ENCODE measurements at regions not wholly inside any gene's neighbourhood (a gene's known extent, or its start where the extent isn't known, plus 50 kb on each side); places are given as distances from the start of the nearest gene placed in this dataset.

DNA sequence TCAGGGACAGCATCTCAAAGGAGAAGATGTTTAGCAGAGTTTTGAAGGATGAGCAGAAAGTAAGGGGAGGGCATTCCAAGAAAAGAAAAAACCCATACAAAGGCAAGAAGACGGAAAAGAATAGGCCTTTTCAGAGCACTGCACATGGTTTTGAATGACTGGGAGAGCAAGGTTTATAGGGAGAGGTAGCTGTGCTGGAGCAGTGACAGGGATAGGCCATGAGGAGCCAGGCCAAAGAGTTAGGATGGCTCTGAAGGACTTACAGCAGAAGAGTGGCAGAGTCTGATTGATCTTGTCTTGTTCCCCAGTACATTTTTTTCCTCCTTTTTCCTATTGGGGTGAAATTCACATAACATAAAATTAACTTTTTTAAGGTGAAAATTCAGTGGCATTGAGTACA is 55.8 kb upstream of the PAK1 start (continued):
- TF ChIP-seq, protein P1, sequence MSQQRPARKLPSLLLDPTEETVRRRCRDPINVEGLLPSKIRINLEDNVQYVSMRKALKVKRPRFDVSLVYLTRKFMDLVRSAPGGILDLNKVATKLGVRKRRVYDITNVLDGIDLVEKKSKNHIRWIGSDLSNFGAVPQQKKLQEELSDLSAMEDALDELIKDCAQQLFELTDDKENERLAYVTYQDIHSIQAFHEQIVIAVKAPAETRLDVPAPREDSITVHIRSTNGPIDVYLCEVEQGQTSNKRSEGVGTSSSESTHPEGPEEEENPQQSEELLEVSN (IDR thresholded peaks at IDR 0.05) = no peak
- TF ChIP-seq, protein P2, sequence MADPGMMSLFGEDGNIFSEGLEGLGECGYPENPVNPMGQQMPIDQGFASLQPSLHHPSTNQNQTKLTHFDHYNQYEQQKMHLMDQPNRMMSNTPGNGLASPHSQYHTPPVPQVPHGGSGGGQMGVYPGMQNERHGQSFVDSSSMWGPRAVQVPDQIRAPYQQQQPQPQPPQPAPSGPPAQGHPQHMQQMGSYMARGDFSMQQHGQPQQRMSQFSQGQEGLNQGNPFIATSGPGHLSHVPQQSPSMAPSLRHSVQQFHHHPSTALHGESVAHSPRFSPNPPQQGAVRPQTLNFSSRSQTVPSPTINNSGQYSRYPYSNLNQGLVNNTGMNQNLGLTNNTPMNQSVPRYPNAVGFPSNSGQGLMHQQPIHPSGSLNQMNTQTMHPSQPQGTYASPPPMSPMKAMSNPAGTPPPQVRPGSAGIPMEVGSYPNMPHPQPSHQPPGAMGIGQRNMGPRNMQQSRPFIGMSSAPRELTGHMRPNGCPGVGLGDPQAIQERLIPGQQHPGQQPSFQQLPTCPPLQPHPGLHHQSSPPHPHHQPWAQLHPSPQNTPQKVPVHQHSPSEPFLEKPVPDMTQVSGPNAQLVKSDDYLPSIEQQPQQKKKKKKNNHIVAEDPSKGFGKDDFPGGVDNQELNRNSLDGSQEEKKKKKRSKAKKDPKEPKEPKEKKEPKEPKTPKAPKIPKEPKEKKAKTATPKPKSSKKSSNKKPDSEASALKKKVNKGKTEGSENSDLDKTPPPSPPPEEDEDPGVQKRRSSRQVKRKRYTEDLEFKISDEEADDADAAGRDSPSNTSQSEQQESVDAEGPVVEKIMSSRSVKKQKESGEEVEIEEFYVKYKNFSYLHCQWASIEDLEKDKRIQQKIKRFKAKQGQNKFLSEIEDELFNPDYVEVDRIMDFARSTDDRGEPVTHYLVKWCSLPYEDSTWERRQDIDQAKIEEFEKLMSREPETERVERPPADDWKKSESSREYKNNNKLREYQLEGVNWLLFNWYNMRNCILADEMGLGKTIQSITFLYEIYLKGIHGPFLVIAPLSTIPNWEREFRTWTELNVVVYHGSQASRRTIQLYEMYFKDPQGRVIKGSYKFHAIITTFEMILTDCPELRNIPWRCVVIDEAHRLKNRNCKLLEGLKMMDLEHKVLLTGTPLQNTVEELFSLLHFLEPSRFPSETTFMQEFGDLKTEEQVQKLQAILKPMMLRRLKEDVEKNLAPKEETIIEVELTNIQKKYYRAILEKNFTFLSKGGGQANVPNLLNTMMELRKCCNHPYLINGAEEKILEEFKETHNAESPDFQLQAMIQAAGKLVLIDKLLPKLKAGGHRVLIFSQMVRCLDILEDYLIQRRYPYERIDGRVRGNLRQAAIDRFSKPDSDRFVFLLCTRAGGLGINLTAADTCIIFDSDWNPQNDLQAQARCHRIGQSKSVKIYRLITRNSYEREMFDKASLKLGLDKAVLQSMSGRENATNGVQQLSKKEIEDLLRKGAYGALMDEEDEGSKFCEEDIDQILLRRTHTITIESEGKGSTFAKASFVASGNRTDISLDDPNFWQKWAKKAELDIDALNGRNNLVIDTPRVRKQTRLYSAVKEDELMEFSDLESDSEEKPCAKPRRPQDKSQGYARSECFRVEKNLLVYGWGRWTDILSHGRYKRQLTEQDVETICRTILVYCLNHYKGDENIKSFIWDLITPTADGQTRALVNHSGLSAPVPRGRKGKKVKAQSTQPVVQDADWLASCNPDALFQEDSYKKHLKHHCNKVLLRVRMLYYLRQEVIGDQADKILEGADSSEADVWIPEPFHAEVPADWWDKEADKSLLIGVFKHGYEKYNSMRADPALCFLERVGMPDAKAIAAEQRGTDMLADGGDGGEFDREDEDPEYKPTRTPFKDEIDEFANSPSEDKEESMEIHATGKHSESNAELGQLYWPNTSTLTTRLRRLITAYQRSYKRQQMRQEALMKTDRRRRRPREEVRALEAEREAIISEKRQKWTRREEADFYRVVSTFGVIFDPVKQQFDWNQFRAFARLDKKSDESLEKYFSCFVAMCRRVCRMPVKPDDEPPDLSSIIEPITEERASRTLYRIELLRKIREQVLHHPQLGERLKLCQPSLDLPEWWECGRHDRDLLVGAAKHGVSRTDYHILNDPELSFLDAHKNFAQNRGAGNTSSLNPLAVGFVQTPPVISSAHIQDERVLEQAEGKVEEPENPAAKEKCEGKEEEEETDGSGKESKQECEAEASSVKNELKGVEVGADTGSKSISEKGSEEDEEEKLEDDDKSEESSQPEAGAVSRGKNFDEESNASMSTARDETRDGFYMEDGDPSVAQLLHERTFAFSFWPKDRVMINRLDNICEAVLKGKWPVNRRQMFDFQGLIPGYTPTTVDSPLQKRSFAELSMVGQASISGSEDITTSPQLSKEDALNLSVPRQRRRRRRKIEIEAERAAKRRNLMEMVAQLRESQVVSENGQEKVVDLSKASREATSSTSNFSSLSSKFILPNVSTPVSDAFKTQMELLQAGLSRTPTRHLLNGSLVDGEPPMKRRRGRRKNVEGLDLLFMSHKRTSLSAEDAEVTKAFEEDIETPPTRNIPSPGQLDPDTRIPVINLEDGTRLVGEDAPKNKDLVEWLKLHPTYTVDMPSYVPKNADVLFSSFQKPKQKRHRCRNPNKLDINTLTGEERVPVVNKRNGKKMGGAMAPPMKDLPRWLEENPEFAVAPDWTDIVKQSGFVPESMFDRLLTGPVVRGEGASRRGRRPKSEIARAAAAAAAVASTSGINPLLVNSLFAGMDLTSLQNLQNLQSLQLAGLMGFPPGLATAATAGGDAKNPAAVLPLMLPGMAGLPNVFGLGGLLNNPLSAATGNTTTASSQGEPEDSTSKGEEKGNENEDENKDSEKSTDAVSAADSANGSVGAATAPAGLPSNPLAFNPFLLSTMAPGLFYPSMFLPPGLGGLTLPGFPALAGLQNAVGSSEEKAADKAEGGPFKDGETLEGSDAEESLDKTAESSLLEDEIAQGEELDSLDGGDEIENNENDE (IDR thresholded peaks at IDR 0.05; ENCODE audit: insufficient replicate concordance, low read length) = no peak
- TF ChIP-seq BRCA1 (IDR thresholded peaks at IDR 0.05; ENCODE audit: low read depth, low read length) = no peak
- no peak for TF ChIP-seq CTBP2 (IDR thresholded peaks at IDR 0.05; ENCODE audit: borderline replicate concordance, insufficient read depth, insufficient read length, low read length)
- TF ChIP-seq KDM4A (IDR thresholded peaks at IDR 0.05; ENCODE audit: low read depth, low read length, severe bottlenecking) = no peak
- TF ChIP-seq MAFK (IDR thresholded peaks at IDR 0.05; ENCODE audit: low read depth, low read length) = no peak
- TF ChIP-seq, protein P3, sequence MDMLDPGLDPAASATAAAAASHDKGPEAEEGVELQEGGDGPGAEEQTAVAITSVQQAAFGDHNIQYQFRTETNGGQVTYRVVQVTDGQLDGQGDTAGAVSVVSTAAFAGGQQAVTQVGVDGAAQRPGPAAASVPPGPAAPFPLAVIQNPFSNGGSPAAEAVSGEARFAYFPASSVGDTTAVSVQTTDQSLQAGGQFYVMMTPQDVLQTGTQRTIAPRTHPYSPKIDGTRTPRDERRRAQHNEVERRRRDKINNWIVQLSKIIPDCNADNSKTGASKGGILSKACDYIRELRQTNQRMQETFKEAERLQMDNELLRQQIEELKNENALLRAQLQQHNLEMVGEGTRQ (IDR thresholded peaks at IDR 0.05; ENCODE audit: low read length) = no peak

Data from H1 (cell line).